ENCODE measurements at regions not wholly inside any gene's neighbourhood (a gene's known extent, or its start where the extent isn't known, plus 50 kb on each side); places are given as distances from the start of the nearest gene placed in this dataset.

DNA sequence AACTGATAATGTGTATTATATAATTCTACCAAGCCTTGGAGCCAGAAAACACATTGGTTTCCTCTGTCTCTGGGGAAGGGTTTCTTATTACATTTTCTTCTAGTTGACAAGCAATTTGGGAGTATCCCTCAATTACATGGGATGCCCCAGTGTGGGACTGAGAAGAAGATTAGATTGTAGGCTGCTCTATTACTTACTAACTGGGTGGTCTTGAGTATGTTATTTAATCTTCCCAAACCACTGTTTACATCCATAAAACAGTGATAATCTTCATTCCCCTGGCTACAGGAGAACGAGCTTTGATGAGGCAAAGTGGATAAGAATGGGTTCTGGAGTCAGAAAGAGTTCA lies 105.8 kb downstream of the TSEN15 start:
- 91% methylated on average over 1 of the region's 1 CpG; no CpG with 5 or more reads in 1 of the 2 experiments for WGBS, 2 experiments (ENCODE audit: extremely low coverage in 1 of 2, insufficient coverage in 1 of 2, insufficient read length in 1 of 2, insufficient replicate concordance in 2 of 2, low coverage in 1 of 2, low lambda C conversion rate in 2 of 2, missing lambda C conversion rate in 1 of 2)
- Histone ChIP-seq H3K27me3 (replicated peaks in 1 of 4; ENCODE audit: control insufficient read depth in 3 of 4, extremely low read depth in 1 of 4, insufficient read depth in 3 of 4, low read length in 3 of 4) (no peaks in the 10 kb centered on the region), H4K5ac (ENCODE audit: insufficient read length, low read depth, low read length) (no peak overlapping the region), H3K79me1 (ENCODE audit: low read depth, low read length) (no peaks in the 10 kb centered on the region), H3K18ac (ENCODE audit: extremely low read depth, low read length) (no peak overlapping the region), H3K27ac (ENCODE audit: low read depth, low read length) (no peak overlapping the region), H3K23ac (ENCODE audit: insufficient read length) (no peak overlapping the region), H3K4me1 (replicated peaks in 1 of 4; ENCODE audit: control insufficient read depth in 3 of 4, insufficient read depth in 4 of 4, low read length in 3 of 4) (peaks cover 0 to 12% (median 7%) of the 10 kb centered on the region in 4 experiments; a peak in 4 of 7 replicates), H2BK5ac (ENCODE audit: low read depth, low read length) (no peak overlapping the region), H3K4me3 (ENCODE audit: extremely low read depth in 1 of 4, insufficient read depth in 2 of 4, low read depth in 3 of 4, low read length in 4 of 4) (no peak overlapping the region), H4K91ac (replicated peaks; ENCODE audit: insufficient read length, low read length) (no peak overlapping the region), H3K36me3 (ENCODE audit: control insufficient read depth in 2 of 4, insufficient read depth in 4 of 4, low read length in 3 of 4) (no peaks in the 10 kb centered on the region), H3K79me2 (ENCODE audit: control insufficient read depth in 1 of 2, insufficient read depth in 2 of 2, low read length in 2 of 2) (no peaks in the 10 kb centered on the region), H3K4me2 (ENCODE audit: insufficient read depth in 1 of 2, low read depth in 2 of 2, low read length in 2 of 2) (no peak overlapping the region), H2BK120ac (replicated peaks; ENCODE audit: low read depth, low read length) (no peak overlapping the region), H3K4ac (replicated peaks; ENCODE audit: insufficient read length, low read depth, low read length) (no peak overlapping the region), H4K20me1 (replicated peaks in 1 of 2; ENCODE audit: control insufficient read depth in 1 of 2, insufficient read depth in 2 of 2, low read length in 2 of 2) (no peaks in the 10 kb centered on the region), H2BK20ac (ENCODE audit: low read length) (no peak overlapping the region), H3K23me2 (ENCODE audit: low read depth, low read length) (no peaks in the 10 kb centered on the region), H3K56ac (replicated peaks; ENCODE audit: insufficient read length, low read depth, low read length) (no peak overlapping the region), H3K9ac (replicated peaks in 1 of 4; ENCODE audit: extremely low read depth in 1 of 4, low read depth in 3 of 4, low read length in 3 of 4) (no peak overlapping the region), H4K8ac (ENCODE audit: extremely low read depth, insufficient read depth, low read length) (no peak overlapping the region), H2BK15ac (ENCODE audit: low read length) (no peak overlapping the region), H3K14ac (ENCODE audit: insufficient read length) (no peak overlapping the region), H2AFZ (ENCODE audit: low read length) (no peak overlapping the region), H3K9me3 (ENCODE audit: insufficient read depth in 2 of 2, low read depth in 1 of 2, low read length in 1 of 2) (peaks cover 0 to 3% of the 10 kb centered on the region in 2 experiments; a peak in 1 of 4 replicates), H2AK5ac (ENCODE audit: low read depth, low read length) (no peak overlapping the region), H2BK12ac (ENCODE audit: low read depth, low read length) (no peak overlapping the region)
- ChIA-PET CTCF (ENCODE audit: partially characterized antibody) (no interaction called here), POLR2A (ENCODE audit: partially characterized antibody) (no interaction called here)
- FAIRE-seq (no peak), DNase-seq (ENCODE audit: low read depth in 1 of 2, low spot score in 2 of 2) (no peak)
- TF ChIP-seq SP4 (IDR thresholded peaks at IDR 0.05; ENCODE audit: low read length) (no peak), HDAC6 (IDR thresholded peaks at IDR 0.05; ENCODE audit: low read depth, low read length) (no peak), CTBP2 (IDR thresholded peaks at IDR 0.05; ENCODE audit: borderline replicate concordance, insufficient read depth, insufficient read length, low read length) (no peak), SIN3A (conservative IDR thresholded peaks at IDR 0.05 in 1 of 2, IDR thresholded peaks at IDR 0.05 in 1 of 2; ENCODE audit: low read depth in 1 of 2, low read length in 2 of 2) (no peak), MAFK (IDR thresholded peaks at IDR 0.05; ENCODE audit: low read depth, low read length) (no peak), GABPA (IDR thresholded peaks at IDR 0.05; ENCODE audit: borderline replicate concordance, insufficient read depth, low read length) (no peak), JUN (IDR thresholded peaks at IDR 0.05; ENCODE audit: low read depth, low read length) (no peak), NANOG (IDR thresholded peaks at IDR 0.05; ENCODE audit: insufficient read depth, low read depth, low read length, poor library complexity, severe bottlenecking) (no peak), SP1 (IDR thresholded peaks at IDR 0.05; ENCODE audit: low read depth, low read length) (no peak), KDM1A (IDR thresholded peaks at IDR 0.05; ENCODE audit: borderline replicate concordance, low read length) (no peak), CREB1 (IDR thresholded peaks at IDR 0.05) (no peak), SRF (IDR thresholded peaks at IDR 0.05; ENCODE audit: low read depth, low read length) (no peak)
- TF ChIP-seq, protein P1, sequence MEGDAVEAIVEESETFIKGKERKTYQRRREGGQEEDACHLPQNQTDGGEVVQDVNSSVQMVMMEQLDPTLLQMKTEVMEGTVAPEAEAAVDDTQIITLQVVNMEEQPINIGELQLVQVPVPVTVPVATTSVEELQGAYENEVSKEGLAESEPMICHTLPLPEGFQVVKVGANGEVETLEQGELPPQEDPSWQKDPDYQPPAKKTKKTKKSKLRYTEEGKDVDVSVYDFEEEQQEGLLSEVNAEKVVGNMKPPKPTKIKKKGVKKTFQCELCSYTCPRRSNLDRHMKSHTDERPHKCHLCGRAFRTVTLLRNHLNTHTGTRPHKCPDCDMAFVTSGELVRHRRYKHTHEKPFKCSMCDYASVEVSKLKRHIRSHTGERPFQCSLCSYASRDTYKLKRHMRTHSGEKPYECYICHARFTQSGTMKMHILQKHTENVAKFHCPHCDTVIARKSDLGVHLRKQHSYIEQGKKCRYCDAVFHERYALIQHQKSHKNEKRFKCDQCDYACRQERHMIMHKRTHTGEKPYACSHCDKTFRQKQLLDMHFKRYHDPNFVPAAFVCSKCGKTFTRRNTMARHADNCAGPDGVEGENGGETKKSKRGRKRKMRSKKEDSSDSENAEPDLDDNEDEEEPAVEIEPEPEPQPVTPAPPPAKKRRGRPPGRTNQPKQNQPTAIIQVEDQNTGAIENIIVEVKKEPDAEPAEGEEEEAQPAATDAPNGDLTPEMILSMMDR (IDR thresholded peaks at IDR 0.05; ENCODE audit: control extremely low read depth in 1 of 3, insufficient read depth in 1 of 3, low read depth in 1 of 3, low read length in 3 of 3) = no peak
